ENCODE measurements at regions not wholly inside any gene's neighbourhood (a gene's known extent, or its start where the extent isn't known, plus 50 kb on each side); places are given as distances from the start of the nearest gene placed in this dataset.
"Not testable (repeated sequence)": the region's sequence is repeated elsewhere in the genome, so short reads cannot be mapped to it uniquely, and the experiment has no call there.

GRCh38 chr20:53833333-53834061, 236.9 kb downstream of the BCAS1 start:
- DNase-seq, result no peak

DNA sequence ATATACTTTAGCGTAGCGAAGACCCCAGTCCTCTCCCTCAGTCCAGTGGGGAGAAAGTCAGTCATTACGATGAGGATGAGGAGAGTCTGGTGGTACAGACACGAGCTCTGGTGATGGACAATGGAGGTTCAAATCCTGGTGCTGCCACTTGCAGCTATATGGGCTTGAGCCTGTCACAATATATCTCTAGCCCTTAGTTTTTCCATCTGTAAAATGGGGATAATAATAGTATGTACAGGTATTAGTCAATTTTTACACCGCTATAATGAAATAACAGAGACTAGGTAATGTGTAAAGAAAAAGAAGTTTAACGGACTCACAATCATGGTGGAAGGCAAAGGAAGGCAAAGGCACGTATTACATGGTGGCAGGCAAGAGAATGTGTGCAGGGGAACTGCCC, 237.9 kb downstream of the BCAS1 start:
- no peak for DNase-seq

- no peak for DNase-seq
Measured at GRCh38 chr20:53831812-53832211, 238.2 kb upstream of the ZNF217 start.

- no peak for DNase-seq
Measured at GRCh38 chr20:53831228-53831627, 237.6 kb upstream of the ZNF217 start.

DNA sequence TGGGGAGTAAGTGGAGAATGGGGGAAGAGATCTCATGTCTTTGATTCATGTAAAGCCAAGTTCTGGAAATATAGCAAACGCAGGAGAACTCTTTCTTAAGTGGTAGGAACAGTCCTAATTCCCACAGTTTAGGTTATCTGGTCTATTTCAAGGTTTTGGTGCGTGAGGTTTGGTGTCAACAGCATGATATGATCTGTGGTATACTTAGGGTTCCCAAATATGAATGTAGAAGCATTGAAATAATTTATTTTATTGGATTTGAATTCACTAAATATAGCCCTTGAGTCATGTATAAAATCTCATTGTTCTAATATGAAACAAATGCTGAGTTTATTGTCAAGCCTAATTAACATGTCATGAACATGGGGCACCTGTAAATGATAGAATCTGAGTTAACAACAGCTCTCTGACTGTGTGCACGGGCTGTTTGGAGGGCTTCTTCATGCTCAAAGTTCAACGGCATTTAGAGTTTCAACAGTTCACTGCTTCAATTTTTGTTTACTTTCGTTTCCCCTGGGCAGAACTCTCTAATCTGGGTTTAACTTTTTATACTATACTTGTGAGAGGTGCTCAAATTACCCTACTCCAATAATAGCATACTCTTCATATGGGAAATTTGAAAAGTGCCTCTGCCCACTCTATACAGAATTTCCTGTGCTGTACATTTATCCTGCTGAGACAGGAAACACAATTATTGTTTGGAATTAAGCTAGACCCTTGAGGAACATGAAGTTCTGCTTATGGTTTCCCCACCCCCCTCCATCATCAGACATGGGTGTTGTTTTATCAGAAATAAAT, 236.3 kb upstream of the ZNF217 start:
- no peak for DNase-seq

DNA sequence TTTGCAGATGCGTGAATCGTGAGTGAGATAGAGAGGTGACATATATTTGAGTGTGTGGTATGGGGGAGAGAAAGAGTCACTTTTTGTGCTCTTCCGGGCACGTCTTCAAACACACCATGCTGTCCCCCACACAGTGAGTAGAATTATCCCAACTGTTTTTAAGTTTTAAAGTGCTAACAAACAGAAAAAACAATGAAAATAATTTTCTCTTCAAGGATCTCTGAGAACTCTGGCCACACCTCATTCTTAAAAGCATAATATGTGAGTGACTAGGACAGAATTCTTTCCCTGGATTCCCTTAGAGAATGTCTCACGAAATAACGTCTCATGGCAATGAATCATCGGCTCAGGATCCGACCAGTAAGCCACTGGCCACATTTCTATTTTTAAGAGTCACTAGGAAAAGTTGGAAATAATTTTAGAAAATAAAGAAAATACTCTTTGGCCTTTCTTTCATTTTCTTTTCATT, 235.7 kb upstream of the ZNF217 start:
- no peak for DNase-seq

DNA sequence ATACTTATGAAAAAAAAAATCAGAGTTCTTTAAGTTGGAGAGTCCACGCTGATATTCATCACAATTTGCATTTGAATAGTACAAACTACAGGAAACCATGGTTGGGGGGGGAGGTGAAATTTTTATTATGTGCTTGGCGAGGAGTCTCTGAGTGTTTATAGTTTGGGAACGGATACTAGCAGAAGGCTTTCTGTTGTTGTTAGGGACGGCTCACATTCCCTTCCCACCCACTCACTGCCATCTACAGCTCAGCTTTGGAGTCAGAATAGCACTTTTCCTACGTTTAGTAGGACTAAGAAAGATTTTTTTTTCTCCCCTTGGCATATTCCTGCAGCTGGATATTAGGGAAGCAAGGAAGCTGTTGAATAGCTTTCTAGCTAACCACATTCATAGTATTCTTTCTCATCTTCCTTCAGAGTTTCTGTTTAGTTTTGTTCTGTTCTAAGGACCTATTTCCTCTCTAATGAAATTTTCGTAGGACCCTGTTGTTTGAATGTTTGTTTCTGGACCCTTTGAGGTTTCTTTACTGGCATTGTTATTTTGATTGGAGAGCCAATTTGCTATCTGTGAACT, 235.1 kb upstream of the ZNF217 start:
- peak; percentile 76 for DNase-seq

DNA sequence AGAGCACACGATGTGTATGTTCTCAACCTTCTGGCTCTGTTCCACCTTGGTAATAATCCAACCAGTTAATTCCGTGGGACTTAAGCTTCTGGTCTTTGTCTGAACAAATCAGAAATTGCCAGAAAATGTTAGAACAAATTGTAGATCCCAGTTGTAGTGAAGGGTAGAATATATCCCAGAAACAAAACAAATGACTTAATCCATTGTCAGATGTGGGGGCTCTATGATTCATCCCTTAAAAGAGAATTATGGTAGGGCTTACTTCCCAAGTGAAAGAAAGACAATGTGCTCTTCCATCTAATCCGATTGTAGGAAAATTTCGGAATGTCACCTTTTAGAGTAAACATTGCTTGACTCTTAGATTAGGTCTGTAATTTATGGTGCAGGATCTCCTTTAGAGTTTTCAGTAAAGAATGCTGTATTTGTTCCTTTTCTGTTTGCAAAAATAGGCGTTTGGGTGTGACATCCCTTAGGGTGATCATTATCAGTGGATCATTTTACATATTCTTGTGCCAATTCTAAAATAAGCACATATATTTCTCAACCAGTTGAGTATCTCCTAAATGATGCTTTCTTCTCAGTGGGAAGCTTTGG, 234.5 kb upstream of the ZNF217 start:
- no peak for DNase-seq

GRCh38 chr20:53827292-53828087, 233.9 kb upstream of the ZNF217 start:
- DNase-seq, result no peak

DNA sequence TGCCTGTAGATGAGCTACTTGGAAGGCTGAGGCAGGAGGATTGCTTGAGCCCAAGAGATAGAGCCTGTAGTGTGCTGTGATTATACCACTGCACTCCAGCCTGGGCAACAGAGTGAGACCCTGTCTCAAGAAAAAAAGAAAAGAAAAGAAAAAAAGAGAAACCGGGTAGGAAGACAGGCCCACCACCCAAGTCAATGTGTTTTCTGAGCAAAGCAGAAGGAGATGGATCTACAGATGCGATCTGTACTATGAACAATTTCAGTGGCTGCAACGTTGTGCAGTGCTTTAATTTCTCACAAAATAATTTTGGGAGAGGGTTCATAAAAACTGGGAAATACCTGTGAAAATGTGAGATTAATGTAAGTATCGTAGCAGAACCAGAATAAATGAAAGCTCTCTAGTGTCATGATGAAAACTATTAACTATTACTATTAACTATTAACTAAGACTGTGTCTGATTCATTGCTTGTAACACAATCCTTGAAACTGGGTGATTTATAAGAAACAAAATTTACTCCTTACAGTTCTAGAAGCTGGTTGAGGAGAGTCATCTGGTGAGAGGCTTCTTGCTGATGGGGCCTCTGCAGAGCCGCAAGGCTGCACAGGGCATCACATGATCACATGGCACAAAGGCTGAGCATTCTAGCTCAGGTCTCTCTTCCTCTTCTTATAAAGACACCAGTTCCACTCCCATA, 233.1 kb upstream of the ZNF217 start:
- DNase-seq, result no peak

DNA sequence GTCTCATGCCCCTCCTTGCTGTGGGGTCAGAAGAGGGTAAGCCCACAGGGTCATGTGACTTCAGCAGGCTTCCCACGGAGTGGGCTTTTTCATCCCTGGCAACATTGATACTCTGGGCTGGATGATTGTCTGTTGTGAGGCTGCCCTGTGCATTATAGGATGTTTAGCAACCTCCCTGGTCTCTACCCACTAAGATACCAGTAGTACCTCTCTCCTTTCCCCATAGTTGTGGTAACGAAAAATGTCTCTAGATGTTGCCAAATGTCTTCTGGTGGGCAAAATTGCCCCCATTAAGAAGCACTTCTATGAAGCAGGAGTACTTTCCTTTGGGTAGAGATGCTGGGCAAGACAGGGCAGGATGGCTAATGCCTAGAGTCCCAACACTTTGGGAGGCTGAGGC, 232.5 kb upstream of the ZNF217 start:
- no peak for DNase-seq

DNA sequence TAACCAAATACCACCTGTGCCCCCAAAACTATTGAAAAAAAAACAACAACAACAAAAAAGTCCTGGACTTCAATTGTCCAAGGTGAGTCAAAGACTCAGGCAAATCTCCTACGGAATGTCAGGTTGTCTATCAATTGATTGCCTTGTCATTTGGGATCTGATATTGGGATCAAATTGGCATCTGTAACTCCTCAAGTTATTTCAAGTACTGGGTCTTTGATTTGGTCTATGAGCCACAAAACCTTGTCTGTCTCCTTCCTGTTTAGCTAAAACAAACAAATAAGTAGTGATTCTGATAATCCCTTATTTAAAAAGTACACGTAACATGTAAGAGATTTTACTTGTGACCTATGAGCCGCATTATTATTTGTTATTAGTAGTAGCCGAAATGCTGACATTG, 231.6 kb upstream of the ZNF217 start:
- no peak for DNase-seq

- no peak for DNase-seq
Measured at GRCh38 chr20:53824779-53825178, 231.1 kb upstream of the ZNF217 start.

DNA sequence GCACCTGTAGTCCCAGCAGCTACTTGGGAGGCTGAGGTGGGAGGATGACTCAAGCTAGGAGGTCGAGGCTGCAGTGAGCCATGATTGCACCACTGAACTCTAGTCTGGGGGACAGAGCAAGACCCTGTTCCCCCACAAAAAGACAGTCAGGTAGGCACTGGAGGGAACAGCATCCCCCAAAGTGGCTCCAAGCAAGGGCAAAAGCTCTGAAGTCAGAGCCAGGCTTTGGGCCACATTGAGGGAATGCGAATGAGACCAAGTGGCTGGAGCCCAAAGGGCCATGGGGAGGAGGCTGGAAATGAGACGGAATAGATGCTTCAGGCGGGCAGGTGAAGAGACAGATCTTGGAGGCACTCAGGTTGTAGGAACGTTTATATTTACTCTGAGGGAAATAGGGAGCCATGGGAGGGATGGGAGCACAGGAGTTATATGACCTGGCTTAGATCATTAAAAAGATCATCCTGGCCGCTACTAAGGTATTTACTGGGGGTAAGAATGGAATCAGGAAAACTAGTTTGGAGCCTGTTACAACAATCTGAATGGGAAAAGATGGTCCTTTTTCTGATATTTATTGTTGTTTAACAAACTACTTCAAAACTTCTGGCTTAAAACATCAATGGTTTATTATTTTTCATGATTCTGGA, 229.6 kb upstream of the ZNF217 start:
- no peak for DNase-seq

DNA sequence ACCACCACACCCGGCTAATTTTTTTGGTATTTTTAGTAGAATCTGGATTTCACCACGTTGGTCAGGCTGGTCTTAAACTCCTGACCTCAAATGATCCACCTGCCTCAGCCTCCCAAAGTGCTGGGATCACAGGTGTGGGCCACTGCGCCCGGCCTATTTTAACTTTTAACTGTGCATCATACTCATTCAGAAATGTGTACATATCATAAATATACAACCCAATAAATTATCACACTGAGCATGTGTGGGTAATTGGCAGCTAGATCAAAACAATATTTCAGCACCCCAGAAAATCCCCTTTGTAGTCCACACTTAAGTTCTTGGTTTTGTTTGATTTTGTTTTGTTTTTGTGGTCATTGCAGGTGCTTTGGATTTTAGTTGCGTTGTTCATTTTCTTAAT, 228.9 kb upstream of the ZNF217 start:
- no peak for DNase-seq

DNA sequence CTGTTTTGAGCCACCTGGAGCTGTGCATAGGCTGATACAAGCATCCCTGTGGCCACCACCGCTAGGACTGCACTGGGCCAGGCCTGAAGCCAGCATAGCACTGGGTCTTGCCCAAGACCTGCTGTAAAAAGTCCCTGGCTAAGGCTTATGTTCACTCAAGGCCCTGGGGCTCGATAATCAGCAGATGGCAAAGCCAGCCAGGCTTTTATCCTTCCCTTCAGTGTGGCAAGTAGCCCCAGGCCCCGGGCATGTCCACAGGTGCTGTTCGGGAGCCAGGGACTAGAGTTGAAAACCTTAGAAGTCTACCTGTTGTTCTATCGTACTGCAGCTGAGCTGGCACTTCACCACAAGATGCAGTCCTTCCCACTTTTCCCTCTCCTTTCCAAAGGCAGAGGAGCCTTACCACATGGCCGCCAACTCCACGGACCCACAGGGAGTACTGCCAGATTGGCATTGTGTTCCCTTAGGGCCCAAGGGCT, 226.4 kb upstream of the ZNF217 start:
- no peak for DNase-seq

GRCh38 chr20:53818457-53819177, 225.0 kb upstream of the ZNF217 start:
- DNase-seq, result no peak

- not testable (repeated sequence) for DNase-seq
Measured at GRCh38 chr20:53817513-53817912, 223.9 kb upstream of the ZNF217 start.

- no peak for DNase-seq
Measured at GRCh38 chr20:53816872-53817398, 223.3 kb upstream of the ZNF217 start.

DNA sequence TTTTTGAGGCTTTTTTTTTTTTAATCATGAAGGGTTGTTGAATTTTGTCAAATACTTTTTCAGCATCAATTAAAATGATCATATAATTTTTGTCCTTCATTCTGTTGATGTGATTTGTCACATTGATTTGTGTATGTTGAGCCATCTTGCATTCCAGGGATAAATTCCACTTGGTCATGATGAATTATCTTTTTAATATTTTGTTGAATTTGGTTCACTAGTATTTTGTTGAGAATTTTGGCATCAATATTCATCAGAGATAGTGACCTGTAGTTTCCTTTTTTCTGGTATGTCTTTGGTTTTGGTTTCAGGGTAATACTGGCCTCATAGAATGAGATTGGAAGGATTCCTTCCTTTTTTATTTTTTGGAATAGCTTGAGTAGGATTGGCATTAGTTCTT, 221.9 kb upstream of the ZNF217 start:
- DNase-seq, result no peak

Measured in left hindlimb (tissue), 1 donor.